ENCODE measurements at regions not wholly inside any gene's neighbourhood (a gene's known extent, or its start where the extent isn't known, plus 50 kb on each side); places are given as distances from the start of the nearest gene placed in this dataset.

DNA sequence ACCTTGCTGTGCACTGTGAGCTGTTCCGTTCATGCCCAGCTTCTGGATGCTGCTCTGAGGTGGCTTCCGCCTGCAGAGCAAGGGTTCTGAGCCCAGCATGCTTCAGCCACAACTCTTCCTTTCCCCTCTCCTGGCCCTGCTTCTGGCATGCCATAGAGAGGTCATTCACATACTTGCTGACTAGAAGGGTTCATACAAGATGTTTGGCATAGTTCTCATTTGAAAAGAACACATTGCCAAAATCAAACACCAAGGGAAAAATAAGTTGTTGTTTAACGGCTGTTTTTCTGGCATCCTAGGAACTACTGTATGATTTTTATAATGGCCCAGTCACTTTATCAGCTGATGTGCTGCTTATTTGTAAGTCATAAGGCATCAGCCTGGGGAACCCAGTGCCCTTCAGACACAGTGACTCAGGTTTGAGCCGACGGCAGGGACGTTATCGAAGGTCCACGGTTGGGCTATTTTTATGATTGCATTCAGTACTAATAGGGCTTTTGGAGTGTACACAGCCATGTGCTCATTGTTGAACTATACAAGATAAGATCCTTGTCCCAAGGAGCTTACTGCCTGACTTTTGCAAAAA is 53.9 kb upstream of the CTAGE1 start:
- TF ChIP-seq, protein P1, sequence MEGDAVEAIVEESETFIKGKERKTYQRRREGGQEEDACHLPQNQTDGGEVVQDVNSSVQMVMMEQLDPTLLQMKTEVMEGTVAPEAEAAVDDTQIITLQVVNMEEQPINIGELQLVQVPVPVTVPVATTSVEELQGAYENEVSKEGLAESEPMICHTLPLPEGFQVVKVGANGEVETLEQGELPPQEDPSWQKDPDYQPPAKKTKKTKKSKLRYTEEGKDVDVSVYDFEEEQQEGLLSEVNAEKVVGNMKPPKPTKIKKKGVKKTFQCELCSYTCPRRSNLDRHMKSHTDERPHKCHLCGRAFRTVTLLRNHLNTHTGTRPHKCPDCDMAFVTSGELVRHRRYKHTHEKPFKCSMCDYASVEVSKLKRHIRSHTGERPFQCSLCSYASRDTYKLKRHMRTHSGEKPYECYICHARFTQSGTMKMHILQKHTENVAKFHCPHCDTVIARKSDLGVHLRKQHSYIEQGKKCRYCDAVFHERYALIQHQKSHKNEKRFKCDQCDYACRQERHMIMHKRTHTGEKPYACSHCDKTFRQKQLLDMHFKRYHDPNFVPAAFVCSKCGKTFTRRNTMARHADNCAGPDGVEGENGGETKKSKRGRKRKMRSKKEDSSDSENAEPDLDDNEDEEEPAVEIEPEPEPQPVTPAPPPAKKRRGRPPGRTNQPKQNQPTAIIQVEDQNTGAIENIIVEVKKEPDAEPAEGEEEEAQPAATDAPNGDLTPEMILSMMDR (IDR thresholded peaks at IDR 0.05; ENCODE audit: insufficient read depth, low read length, missing control alignments), result no peak
- CTCF ChIA-PET, result interaction anchor here (0.8 kb wide), 1 partner anchor 24 kb away, joined by 3 read pairs; no protein-coding TSS in a partner anchor
- no peak for DNase-seq (ENCODE audit: low read depth, low spot score)
- POLR2A ChIA-PET, result no interaction called here
- no peak overlapping the region for H3K4me3 ChIP-seq (ENCODE audit: low read depth, low read length)

DNA sequence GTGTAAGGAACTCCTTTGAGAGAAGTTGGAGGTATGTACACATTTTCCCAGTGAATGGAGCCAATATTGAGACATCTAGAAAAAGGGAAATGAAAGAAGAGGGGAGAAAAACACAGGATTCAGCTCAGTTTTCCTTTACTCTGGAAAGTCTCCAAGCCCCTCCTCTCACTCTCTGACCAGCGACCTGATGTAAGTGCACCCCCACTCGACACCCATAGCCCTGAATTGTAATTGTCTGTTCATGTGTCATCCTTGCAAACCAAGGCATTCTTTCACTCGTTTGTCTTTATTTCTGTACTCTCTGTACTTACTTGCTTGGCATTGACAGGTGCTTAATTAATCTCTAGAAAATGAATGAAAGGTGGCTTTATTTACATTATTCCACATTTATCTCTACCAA is 55.7 kb upstream of the CTAGE1 start:
- ChIA-PET POLR2A (interaction anchor here (0.6 kb wide), 1 partner anchor 9 kb away, joined by 3 read pairs; no protein-coding TSS in a partner anchor), CTCF (no interaction called here)
- DNase-seq (ENCODE audit: low read depth, low spot score), result no peak
- TF ChIP-seq, protein P1 (IDR thresholded peaks at IDR 0.05; ENCODE audit: insufficient read depth, low read length, missing control alignments), result no peak
- no peak overlapping the region for H3K4me3 ChIP-seq (ENCODE audit: low read depth, low read length)

DNA sequence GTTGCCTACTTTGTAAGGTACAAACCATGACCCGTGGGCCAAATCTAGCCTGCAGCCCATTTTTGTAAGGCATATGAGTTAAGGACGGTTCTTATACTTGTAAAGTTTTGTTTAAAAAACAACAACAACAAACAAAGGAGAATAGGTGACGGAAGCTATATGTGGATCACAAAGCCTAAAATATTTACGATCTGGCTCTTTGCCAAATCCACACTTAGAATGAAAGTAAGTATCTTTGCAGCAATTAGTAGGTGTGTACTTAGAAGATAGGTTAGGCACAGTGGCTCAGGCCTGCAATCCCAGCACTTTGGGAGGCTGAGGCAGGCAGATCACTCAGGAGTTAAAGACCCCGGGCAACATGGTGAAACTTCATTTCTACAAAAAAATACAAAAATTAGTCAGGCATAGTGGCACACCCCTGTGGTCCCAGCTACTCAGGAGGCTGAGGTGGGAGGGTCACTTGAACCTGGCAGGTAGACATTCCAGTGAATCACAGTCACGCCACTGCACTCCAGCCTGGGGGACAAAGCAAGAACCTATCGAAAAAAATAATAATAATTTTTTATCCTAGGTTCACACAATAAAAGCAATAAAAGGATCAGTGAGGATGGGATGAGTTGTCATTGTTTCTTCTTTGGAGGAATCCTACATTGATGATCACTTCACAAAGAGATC is 57.8 kb upstream of the CTAGE1 start:
- POLR2A ChIA-PET, result no interaction called here
- CTCF ChIA-PET, result no interaction called here
- TF ChIP-seq, protein P1 (IDR thresholded peaks at IDR 0.05; ENCODE audit: insufficient read depth, low read length, missing control alignments), result no peak
- DNase-seq (ENCODE audit: low read depth, low spot score), result no peak
- H3K4me3 ChIP-seq (ENCODE audit: low read depth, low read length), result no peak overlapping the region

DNA sequence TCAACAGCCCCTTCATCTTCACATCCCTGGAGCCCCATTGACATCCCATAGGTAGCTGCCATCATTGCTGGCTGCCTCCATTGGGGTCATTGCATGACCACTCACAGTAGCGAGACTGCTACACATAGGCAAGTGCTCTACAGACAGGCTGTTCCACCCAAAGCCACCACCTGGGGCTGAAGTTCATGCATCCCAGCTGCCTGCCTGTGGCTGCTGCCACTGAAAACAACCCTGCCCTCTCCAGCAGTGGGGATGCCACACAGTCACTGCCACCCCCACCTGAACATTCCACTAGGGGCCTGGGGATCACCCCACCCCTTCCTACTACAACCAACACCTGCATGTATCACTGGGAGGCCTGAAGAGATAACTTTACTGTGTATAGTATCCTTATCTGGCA is 59.5 kb upstream of the CTAGE1 start:
- no peak overlapping the region for H3K4me3 ChIP-seq (ENCODE audit: low read depth, low read length)
- ChIA-PET POLR2A (no interaction called here), CTCF (interaction anchor here (1.0 kb wide), 1 partner anchor 24 kb away, joined by 3 read pairs; no protein-coding TSS in a partner anchor)
- no peak for DNase-seq (ENCODE audit: low read depth, low spot score)
- TF ChIP-seq, protein P1 (IDR thresholded peaks at IDR 0.05; ENCODE audit: insufficient read depth, low read length, missing control alignments), result no peak

DNA sequence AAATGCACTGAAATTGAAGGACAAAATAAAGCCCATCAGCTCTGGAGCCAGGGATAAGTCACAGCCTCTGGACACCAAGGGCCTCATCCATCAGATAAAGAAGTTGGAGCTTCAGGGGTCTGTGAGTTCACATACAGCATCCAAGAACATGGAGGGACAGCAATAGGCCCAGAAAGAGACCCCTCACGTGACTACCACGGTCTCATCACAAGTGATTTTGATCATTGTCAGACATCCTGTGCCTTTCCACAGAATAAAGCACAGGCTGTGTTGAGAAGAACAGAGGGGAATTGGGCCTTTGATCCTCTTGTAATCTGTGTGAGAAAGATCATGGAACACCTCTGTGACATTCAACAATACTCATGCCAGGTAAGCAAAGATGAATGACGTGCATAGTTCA is 65.2 kb upstream of the CTAGE1 start:
- CTCF ChIA-PET, result interaction anchor here (1.0 kb wide), 1 partner anchor 9 kb away, joined by 3 read pairs; no protein-coding TSS in a partner anchor
- DNase-seq (ENCODE audit: low read depth, low spot score), result no peak
- POLR2A ChIA-PET, result no interaction called here
- TF ChIP-seq, protein P1 (IDR thresholded peaks at IDR 0.05; ENCODE audit: insufficient read depth, low read length, missing control alignments), result no peak
- H3K4me3 ChIP-seq (ENCODE audit: low read depth, low read length), result no peak overlapping the region

DNA sequence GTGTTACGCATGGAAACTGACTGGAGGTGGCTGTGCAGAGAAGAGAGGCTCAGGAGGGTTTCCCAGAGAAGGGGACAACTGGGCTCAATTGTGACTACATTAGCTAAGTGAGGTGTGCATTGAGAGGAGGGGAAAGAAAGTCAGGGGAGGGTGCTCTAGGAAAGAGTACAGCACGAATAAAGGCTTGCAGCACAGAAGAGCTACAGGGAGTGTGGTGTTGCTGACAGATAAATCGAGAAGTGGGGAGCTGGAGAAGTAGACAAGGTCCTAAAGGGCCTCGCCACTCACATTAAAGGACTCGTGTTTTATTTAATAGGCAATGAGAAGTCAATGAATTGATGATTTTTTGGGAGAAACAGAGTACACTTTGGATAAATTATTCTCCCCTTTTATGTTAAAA is 65.7 kb upstream of the CTAGE1 start:
- CTCF ChIA-PET, result interaction anchor here (1.5 kb wide), 1 partner anchor 11 kb away, joined by 3 read pairs; no protein-coding TSS in a partner anchor
- DNase-seq (ENCODE audit: low read depth, low spot score), result no peak
- TF ChIP-seq, protein P1 (IDR thresholded peaks at IDR 0.05; ENCODE audit: insufficient read depth, low read length, missing control alignments), result no peak
- POLR2A ChIA-PET, result no interaction called here
- H3K4me3 ChIP-seq (ENCODE audit: low read depth, low read length), result no peak overlapping the region
